ENCODE measurements at regions not wholly inside any gene's neighbourhood (a gene's known extent, or its start where the extent isn't known, plus 50 kb on each side); places are given as distances from the start of the nearest gene placed in this dataset.

GRCh38 chr6:115773741-115774140 lies 286.9 kb downstream of the FRK start:
- no peak overlapping the region for H2AFZ ChIP-seq (ENCODE audit: low read depth, low read length)
- intact Hi-C loops (cut with micrococcal nuclease): no loop called here
- ChIA-PET POLR2A (no interaction called here), CTCF (no interaction called here)
- H3K4me1 ChIP-seq (ENCODE audit: control insufficient read depth, extremely low read depth, insufficient read depth, low read length): no peaks in the 10 kb centered on the region
- H3K27ac ChIP-seq (ENCODE audit: insufficient read depth, low read depth, low read length): no peak overlapping the region
- H3K27me3 ChIP-seq (ENCODE audit: control insufficient read depth in 2 of 2, insufficient read depth in 2 of 2, low read length in 2 of 2): no peaks in the 10 kb centered on the region
- H3K4me2 ChIP-seq (ENCODE audit: insufficient read depth, low read length): no peak overlapping the region
- FAIRE-seq: no peak
- H3K9ac ChIP-seq (replicated peaks; ENCODE audit: extremely low read depth, insufficient read depth, low read length): no peak overlapping the region
- no peaks in the 10 kb centered on the region for H3K36me3 ChIP-seq (ENCODE audit: control insufficient read depth in 2 of 2, extremely low read depth in 1 of 2, insufficient read depth in 2 of 2, low read length in 2 of 2)
- no peaks in the 10 kb centered on the region for H3K9me3 ChIP-seq (replicated peaks; ENCODE audit: control insufficient read depth, insufficient read depth, low read length)
- TF ChIP-seq POLR2A (IDR thresholded peaks at IDR 0.05; ENCODE audit: low read depth, low read length): no peak
- no peak for TF ChIP-seq GATA2 (IDR thresholded peaks at IDR 0.05; ENCODE audit: insufficient read depth, insufficient read length, low read depth, low read length)
- TF ChIP-seq EZH2 (IDR thresholded peaks at IDR 0.05; ENCODE audit: borderline replicate concordance, low read depth, low read length, severe bottlenecking): no peak
- TF ChIP-seq JUN (IDR thresholded peaks at IDR 0.05; ENCODE audit: borderline replicate concordance, insufficient read depth, insufficient read length, low read depth): no peak
- no peak for TF ChIP-seq POLR2AphosphoS5 (IDR thresholded peaks at IDR 0.05; ENCODE audit: insufficient read depth, low read depth, low read length)
- no peak for TF ChIP-seq MAX (IDR thresholded peaks at IDR 0.05; ENCODE audit: insufficient read depth, insufficient read length)
- no peak for TF ChIP-seq CTCF (IDR thresholded peaks at IDR 0.05; ENCODE audit: extremely low read depth in 1 of 2, insufficient read depth in 1 of 2, low read depth in 1 of 2, low read length in 2 of 2)
- no peak for TF ChIP-seq FOS (IDR thresholded peaks at IDR 0.05; ENCODE audit: borderline replicate concordance, insufficient read depth, low read length)
- TF ChIP-seq MYC (IDR thresholded peaks at IDR 0.05; ENCODE audit: low read depth, low read length): no peak
- BruUV-seq (replicated peaks): no TSS peak
- H4K20me1 ChIP-seq (replicated peaks; ENCODE audit: control insufficient read depth, extremely low read depth, insufficient read depth, low read length): no peaks in the 10 kb centered on the region
- H3K4me3 ChIP-seq (replicated peaks in 1 of 3; ENCODE audit: insufficient read depth in 1 of 3, low read depth in 1 of 3, low read length in 3 of 3): no peak overlapping the region
- H3K9me1 ChIP-seq (replicated peaks; ENCODE audit: control insufficient read depth, extremely low read depth, insufficient read depth, low read length): no peaks in the 10 kb centered on the region
- no peaks in the 10 kb centered on the region for H3K79me2 ChIP-seq (ENCODE audit: control insufficient read depth, insufficient read depth, low read length)
- dilution Hi-C loops (cut with MboI; ENCODE audit: extremely low pct_ligation_motif_present, low sequenced_read_pairs): no loop called here
- DNase-seq (ENCODE audit: low read depth, low spot score): no peak
